ENCODE measurements at regions not wholly inside any gene's neighbourhood (a gene's known extent, or its start where the extent isn't known, plus 50 kb on each side); places are given as distances from the start of the nearest gene placed in this dataset.

DNA sequence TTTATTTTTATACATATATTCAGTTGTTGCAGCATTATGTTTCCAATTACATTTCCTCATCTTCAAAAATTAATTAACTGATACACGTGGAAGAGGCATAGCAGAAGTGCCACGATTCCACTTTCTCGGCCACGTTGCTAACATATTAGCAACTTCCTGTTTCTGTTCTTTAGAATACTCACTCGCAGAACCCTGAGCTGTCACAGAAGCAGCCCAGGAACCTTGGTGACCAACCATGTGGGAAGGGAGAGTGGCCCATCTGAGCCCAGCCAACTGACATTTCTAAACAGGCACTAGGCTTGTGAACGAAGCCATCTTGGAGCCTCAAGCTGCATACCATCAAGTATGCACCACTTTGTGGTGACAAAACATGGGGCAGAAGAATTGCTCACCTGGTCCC lies 350.1 kb downstream of the CBLN2 start:
- H3K9me3 ChIP-seq, result no peaks in the 10 kb centered on the region
- no peak overlapping the region for H3K27ac ChIP-seq
- H3K27me3 ChIP-seq, result no peaks in the 10 kb centered on the region
- H3K4me1 ChIP-seq, result no peaks in the 10 kb centered on the region
- TF ChIP-seq, protein P1, sequence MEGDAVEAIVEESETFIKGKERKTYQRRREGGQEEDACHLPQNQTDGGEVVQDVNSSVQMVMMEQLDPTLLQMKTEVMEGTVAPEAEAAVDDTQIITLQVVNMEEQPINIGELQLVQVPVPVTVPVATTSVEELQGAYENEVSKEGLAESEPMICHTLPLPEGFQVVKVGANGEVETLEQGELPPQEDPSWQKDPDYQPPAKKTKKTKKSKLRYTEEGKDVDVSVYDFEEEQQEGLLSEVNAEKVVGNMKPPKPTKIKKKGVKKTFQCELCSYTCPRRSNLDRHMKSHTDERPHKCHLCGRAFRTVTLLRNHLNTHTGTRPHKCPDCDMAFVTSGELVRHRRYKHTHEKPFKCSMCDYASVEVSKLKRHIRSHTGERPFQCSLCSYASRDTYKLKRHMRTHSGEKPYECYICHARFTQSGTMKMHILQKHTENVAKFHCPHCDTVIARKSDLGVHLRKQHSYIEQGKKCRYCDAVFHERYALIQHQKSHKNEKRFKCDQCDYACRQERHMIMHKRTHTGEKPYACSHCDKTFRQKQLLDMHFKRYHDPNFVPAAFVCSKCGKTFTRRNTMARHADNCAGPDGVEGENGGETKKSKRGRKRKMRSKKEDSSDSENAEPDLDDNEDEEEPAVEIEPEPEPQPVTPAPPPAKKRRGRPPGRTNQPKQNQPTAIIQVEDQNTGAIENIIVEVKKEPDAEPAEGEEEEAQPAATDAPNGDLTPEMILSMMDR (IDR thresholded peaks at IDR 0.05), result no peak
- TF ChIP-seq POLR2A (IDR thresholded peaks at IDR 0.05), result no peak
- intact Hi-C loops (cut with DNase I; ENCODE audit: low total_unique reads), result no loop called here
- H3K36me3 ChIP-seq, result no peaks in the 10 kb centered on the region
- no peak overlapping the region for H3K4me3 ChIP-seq
- no peak for DNase-seq

DNA sequence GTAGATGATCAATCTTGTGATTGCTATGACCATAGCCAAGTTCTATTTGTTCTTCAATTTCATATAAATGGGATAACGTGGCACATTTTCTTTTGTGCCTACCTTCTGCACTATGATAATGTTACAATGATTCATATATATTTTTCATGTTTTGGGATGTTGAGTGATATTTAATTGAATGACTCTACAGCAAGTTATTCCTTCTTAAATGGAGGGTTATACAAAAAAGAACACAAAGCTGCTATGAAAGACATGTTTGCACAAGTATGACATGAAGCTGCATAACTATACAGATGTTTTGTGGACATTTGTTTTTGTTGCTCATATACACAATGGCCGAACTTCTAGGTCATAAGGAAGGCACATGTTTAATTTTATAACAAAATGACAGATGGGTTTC lies 356.2 kb downstream of the CBLN2 start:
- Histone ChIP-seq H3K4me3 (no peak overlapping the region), H3K9me3 (no peaks in the 10 kb centered on the region), H3K4me1 (no peaks in the 10 kb centered on the region), H3K36me3 (no peaks in the 10 kb centered on the region), H3K27me3 (no peaks in the 10 kb centered on the region), H3K27ac (no peak overlapping the region)
- intact Hi-C loops (cut with DNase I; ENCODE audit: low total_unique reads), result no loop called here
- DNase-seq, result no peak
- TF ChIP-seq, protein P1 (IDR thresholded peaks at IDR 0.05), result no peak
- no peak for TF ChIP-seq POLR2A (IDR thresholded peaks at IDR 0.05)

DNA sequence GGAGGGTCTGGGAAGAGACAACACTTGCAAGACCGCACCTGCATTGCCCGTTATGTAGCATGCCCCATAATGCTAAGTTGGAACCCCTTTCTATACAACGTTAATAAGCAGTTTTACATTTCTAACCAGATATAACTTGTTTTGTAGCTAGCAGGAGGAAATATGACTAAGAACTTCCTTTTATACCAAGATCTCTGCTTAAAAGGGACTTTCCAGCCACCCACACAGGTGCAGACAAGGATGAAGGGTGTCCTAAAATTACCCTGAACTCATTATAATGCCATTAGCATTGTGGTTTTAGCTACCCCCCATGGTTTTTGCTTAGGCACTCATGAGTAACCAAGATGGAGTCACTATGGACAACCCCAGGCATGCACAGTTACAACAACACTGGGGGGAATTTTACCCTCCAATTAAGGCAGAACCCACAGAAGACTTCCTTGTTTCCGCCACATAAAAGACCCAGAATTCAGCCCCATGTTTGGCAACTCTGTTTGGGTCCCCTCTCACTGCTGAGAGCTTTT lies 362.8 kb downstream of the CBLN2 start:
- intact Hi-C loops (cut with DNase I; ENCODE audit: low total_unique reads), result no loop called here
- no peak for DNase-seq
- H3K27me3 ChIP-seq, result peaks cover 0 to 5% of the 10 kb centered on the region in 2 donors
- no peaks in the 10 kb centered on the region for H3K4me1 ChIP-seq
- H3K4me3 ChIP-seq, result no peak overlapping the region
- H3K27ac ChIP-seq, result no peak overlapping the region
- no peaks in the 10 kb centered on the region for H3K9me3 ChIP-seq
- no peaks in the 10 kb centered on the region for H3K36me3 ChIP-seq
- no peak for TF ChIP-seq POLR2A (IDR thresholded peaks at IDR 0.05)
- TF ChIP-seq, protein P1 (IDR thresholded peaks at IDR 0.05), result no peak

DNA sequence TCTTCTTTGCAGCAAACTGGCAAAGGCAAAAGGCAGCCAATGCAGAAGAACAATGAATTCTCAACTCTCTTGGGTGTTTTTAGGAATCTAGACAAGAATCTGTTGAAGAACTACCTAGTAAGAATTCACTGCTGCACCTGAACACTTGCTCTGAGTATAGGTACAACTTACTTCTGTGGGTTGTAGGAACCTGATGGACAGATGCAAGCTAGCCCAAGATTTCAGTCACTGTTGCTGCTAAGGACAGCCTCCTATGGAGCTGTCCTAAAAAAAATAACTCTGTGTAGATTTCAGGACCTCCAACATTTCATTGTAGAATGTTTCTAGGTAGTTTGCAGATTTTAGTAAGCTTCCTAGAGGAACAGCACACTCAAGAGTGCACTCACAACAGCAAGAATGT lies 363.5 kb downstream of the CBLN2 start:
- Histone ChIP-seq H3K27me3 (peaks cover 0 to 5% of the 10 kb centered on the region in 2 donors), H3K9me3 (no peaks in the 10 kb centered on the region), H3K4me1 (no peaks in the 10 kb centered on the region), H3K36me3 (no peaks in the 10 kb centered on the region), H3K4me3 (no peak overlapping the region), H3K27ac (no peak overlapping the region)
- TF ChIP-seq POLR2A (IDR thresholded peaks at IDR 0.05), result no peak
- no peak for DNase-seq
- intact Hi-C loops (cut with DNase I; ENCODE audit: low total_unique reads), result no loop called here

DNA sequence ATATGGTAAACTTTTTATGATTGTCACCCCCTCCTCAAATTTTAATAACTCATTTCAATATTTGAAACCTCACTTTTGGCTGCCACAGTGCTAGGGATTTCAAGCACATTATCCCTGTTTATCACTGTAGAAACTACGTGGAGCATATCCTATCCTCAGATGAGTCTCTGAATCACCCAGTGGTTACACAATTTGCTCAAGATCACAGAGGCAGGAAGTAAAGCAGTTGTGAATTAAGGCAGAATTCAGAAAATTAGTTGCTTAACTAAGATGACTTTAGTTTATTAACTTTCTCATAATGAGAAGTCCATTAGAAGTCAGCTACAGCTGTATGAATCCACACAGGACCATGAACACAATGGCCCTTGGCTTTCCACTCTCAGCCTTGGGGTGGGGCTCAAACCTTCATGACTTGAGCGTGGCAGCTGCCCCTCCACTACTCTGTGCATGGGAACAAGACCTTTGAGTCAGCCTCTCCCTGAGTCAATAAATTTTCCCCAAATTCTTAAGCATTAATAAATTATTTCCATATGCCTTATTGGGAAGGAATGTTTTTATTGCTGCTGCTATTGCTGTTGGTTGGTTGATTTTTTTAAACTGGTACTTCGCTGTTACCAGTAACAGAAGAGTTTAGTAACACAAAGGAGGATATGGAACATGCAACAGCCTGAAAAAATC lies 369.0 kb downstream of the CBLN2 start:
- no peaks in the 10 kb centered on the region for H3K4me1 ChIP-seq
- DNase-seq, result no peak
- no peak overlapping the region for H3K4me3 ChIP-seq
- intact Hi-C loops (cut with DNase I; ENCODE audit: low total_unique reads), result no loop called here
- H3K9me3 ChIP-seq, result no peaks in the 10 kb centered on the region
- TF ChIP-seq POLR2A (IDR thresholded peaks at IDR 0.05), result no peak
- TF ChIP-seq, protein P1 (IDR thresholded peaks at IDR 0.05), result no peak
- no peak overlapping the region for H3K27ac ChIP-seq
- H3K27me3 ChIP-seq, result no peaks in the 10 kb centered on the region
- H3K36me3 ChIP-seq, result no peaks in the 10 kb centered on the region

Data from uterus (tissue), 3 donors.